ENCODE measurements at regions not wholly inside any gene's neighbourhood (a gene's known extent, or its start where the extent isn't known, plus 50 kb on each side); places are given as distances from the start of the nearest gene placed in this dataset.
"Not testable (repeated sequence)": the region's sequence is repeated elsewhere in the genome, so short reads cannot be mapped to it uniquely, and the experiment has no call there.

DNA sequence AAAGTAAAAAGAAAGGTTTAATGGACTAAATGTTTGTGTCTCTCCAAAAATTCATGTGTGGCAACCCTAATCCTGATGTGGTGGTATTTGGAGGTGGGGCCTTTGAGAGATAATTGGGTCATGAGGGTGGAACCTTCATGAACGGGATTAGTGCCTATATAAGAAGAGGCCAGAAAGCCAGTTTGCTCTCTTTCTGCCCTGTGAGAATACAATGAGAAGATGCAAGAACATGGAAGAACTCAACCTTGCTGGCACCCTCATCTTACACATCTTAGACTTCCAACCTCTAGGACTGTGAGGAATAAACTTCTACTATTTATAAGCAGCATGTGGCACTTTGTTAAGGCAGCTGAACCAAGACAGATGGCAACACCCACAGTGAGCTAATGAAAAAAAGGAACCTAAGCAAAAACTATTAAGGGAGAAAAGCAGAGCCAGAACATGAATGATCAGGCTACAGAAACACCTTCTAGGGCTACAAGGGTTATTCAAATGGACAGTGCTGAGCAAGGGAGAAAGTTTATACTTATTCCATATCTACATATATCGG is 159.5 kb downstream of the PLK2 start:
- no peak for DNase-seq (ENCODE audit: low spot score)

DNA sequence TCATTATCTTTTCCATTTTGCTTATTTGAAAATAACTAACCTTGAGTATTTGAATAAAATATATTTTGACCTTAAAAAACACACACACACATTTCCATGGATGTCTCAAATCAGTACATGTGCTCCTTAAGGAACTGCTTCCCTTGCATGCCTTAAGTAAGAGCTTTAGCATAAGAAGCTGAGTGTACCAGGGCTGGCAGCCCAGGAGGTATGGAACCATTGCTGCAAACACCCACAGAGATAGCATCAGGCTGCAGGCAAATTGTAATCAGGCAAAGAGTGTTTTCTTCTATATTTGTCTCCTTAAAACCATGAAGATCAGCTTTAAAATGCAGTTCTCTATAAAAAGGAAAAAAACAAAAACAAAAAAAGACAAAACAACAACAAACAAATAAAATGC is 160.6 kb downstream of the PLK2 start:
- DNase-seq (ENCODE audit: low spot score), result no peak

DNA sequence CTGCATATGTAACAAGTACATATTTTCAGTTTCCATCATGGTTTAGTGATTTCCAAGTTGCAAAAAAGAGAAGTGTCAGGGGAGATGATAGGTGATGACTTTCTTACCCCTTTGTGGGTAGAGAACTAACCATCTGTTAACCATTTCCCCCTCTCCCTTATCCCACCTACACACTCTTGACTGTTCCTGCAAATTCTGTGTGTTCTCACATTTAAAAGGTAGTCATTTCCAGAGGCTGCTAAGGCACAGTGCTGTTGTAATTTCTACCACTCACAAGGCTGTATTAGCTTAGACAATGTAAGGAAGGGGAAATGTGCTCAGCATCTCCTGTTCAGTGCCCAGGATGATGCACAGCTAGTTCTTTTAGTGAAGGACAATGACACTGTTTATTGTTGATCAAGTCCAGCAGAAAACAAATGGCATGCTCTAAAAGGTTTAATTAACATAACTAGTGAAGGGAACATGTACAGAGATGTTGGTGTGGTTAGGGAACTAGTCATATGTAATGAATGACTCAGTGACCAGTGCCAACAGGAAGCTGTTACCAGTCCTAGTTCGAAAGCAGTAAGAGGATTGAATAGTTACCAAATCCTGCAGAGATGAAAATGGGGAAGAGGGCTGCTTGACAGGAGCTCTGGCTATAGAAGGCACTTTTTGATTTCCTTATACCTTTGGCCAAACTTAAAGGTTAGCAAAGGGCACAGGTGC is 165.1 kb downstream of the PLK2 start:
- DNase-seq (ENCODE audit: low spot score), result no peak

DNA sequence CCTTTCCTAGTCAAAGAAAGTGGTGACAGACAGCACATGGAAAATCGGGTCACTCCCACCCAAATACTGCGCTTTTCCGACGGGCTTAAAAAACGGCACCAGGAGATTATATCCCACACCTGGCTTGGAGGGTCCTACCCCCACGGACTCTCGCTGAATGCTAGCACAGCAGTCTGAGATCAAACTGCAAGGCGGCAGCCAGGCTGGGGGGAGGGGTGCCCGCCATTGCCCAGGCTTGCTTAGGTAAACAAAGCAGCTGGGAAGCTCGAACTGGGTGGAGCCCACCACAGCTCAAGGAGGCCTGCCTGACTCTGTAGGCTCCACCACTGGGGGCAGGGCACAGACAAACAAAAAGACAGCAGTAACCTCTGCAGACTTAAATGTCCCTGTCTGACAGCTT is 171.6 kb downstream of the PLK2 start:
- not testable (repeated sequence) for DNase-seq (ENCODE audit: low spot score)

DNA sequence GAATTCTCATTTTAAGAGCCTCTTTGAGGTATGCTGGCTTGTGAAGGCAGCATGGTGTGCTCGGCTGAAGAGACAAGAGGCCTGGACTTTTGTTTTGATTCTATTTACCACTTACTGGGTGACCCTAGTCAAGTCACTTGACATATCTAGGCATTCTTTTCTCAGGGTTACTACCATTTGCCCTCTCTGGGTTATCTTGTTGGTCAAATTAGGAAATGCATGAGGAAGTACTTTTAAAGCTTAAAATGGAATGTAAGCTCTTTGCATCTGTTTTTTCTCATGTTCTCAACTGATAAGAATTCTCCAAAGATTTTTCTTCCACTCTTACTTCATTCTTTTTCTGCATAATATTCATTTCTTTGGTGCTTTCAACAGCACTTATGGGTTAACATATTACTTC is 173.1 kb downstream of the PLK2 start:
- DNase-seq (ENCODE audit: low spot score), result no peak

DNA sequence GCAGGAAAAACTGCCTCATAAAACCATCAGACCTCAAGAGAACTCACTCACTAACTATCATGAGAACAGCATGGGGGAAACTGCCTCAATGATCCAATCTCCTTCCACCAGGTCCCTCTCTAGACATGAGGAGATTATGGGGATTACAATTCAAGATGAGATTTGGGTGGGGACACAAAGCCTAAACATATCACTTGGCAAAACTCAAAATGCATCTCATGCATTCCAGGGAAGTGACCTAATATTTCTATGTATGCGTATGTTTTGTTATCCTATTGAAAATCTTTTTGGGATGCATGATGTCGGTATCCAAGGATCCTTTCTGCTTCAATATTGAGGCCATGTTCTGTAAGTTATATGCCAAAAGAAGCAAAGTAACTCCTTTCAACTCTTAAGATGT is 174.0 kb downstream of the PLK2 start:
- no peak for DNase-seq (ENCODE audit: low spot score)

DNA sequence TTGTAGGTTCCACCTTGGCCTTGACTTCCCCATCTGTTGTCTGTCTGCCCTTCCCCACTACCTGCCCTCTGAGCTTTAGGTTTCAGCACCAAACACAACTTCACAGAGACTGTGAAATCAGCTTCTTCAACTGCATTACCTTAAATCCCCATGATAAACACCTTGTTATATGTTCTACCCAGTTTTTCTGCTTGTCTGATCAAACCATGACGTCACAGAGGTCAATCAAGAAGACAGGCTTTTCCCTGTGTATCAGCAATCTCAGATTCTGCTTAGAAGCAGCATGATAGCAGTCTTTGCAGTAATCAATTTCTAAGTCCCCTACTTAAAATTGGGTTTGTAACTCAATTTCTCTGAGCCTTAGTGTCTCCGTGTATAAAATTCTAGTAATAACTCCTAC is 175.0 kb downstream of the PLK2 start:
- DNase-seq (ENCODE audit: low spot score), result no peak

DNA sequence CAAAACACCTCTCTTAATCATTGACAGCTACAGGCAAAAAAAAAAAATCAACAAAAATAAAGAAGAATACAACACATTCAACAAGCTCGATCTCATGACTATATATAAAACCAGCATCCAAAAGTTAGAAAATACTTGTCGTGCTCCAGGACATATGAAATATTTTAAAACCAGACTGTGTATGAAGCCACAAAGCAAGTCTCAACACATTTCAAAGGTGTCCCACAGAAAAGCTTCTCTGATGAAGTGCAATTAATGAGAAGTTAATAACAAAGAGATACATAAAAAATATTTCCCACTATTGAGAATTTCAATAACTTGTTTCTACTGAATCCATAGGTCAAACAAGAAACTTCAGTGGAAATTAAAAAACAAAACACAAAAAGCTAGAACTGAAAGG is 178.7 kb downstream of the PLK2 start:
- no peak for DNase-seq (ENCODE audit: low spot score)

DNA sequence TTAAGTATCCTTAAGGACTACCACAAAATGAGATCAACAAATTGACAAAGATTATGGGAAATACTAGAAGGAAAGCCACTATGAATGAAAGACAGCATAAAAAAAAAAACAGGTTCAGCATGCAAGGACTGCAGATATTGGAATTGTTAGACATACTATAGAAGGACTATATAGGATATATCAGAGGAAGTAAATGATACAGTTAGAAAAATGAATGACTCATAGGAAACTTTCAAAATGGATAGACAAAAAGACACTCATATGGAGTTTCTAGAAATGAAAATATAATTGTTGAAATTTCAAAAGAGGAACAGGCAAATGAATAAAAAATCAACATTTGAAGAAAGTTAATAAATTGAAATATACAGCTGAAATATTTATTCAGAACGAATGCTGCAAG is 180.6 kb downstream of the PLK2 start:
- no peak for DNase-seq (ENCODE audit: low spot score)

DNA sequence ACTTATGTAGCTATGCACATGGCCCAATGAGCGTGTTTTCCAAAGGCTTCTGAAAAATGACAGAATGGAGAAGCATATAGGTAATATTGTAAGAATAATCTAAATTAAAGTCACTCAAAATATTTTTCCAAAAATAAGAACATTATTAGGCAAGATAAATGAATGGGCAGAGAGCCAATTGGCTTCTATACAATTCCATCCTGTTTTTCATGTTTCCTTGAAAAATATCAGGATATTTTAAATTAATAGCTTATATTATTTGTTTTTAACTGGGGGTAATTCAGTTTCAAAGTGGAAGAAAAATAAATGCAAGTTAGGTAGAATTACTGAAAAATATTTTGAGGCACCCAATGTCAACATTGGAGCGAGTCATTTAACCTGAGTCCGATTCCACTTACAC is 183.5 kb downstream of the PLK2 start:
- DNase-seq (ENCODE audit: low spot score), result no peak

DNA sequence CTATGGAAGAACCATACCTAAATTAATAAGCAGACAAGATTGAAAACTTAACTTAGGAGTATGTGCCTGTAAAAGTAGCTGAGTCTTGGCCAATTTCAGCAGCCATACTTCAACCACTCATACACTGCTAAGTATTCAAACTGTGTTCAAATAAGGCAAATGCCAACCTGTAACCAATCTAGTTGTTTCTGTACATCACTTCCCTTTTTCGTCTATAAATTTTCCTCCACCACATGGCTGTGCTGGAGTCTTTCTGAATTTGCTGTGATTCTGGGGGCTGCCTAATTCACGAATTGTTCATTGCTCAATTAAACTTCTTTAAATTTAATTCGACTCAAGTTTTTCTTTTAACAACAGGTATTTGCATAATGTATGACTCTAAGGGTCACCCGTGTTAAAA is 184.4 kb downstream of the PLK2 start:
- no peak for DNase-seq (ENCODE audit: low spot score)

DNA sequence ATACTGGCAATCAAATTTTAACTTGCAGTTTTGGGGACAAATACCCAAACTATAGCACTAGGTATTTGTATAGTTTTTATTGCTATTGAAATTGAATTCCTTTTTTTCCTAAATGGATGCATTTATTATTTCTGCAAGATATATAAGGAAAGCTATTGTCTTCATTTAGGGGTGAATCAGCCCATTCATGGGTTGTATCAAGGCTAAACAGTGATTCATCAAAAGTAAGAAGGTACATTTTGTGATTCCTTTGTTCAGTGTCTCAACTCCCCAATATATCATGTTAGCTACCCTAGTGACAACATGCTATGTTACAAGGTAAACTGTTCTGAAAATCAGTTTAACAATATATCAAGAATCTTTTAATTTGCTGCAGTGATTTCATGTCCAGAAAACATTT is 185.7 kb downstream of the PLK2 start:
- DNase-seq (ENCODE audit: low spot score), result no peak

DNA sequence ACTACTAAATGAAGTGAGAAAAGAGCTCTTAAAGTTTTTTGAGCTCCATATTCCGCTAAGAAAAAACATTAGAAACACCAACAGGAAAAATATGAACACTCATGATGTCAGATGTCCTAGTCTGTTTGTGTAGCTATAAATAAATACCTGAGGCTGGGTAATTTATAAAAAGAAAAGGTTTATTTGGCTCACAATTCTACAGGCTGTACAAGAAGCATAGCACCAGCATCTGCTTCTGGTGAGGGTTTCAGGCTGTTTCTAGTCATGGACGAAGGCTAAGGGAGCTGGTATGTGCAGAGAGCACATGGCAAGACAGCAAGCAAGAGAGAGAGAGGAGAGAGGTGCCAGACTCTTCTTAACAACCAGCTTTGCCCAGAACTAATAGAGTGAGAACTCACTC is 186.2 kb downstream of the PLK2 start:
- DNase-seq (ENCODE audit: low spot score), result no peak

DNA sequence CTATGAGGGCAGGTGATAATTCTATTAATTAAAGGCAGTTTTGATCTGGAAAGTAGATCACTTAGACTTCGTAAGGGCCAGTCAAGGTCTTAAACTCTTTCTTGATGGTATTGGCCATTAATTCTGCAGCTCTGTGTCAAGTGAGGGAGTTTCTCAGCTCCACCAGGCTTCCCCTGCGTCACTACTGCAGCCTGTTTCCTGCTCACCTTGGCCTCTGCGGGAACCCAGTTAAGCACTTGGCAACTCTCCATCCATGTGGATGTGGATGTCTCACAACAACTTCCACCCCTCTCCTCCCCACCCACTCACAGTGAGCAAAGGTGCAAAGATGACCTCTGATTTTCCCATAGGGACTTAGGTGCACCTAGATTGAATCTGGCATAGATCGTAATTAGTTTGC is 191.6 kb downstream of the PLK2 start:
- DNase-seq (ENCODE audit: low spot score), result no peak

DNA sequence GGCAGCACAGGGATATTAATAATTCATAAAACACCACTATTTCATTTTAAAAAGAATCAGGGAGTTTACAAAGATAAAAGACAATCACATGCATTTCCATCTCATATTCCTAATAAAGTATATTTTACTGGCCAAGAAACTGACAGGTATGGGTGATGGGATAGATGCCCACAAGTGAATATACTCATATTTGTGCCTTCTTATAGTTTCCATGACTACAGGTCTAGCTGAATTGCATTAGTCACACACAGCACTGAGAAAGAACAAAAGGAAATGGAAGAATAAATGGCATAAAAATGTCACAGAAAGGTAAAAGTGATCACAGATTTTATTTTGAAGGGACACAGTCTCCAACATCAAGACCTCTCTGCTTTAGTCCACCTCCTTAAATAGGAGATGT is 193.5 kb downstream of the PLK2 start:
- DNase-seq (ENCODE audit: low spot score), result no peak

DNA sequence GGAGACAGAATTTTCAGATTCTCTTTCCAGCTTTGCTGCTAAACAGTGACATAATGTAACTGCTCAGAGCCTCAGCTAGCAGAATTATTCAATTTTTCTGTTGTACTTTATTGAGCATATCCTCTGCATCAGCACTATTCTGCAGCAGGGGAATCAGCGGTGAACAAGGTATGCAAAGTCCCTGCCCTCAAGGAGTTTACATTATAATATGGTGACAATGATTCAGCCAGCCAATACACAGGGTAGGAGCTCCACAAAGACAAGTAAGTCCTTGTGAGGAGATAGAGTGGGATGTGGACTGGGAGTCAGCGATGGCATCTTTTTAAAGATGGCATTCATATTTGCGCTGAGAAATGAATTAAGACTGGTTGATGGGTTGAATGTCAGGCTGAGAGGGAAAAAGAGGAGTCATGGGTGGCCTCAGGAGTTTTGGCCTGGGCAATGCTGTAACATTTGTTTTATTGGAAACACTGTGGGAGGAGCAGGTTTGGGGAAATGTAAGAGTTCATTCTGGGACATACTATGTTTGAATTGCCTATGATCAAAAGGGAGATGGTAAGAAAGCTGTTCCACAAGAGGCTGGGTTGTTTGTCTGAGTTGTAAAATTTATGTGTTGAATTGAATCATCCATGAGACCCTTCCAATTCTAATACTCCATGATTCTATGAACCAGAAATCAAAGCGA is 194.5 kb downstream of the PLK2 start:
- no peak for DNase-seq (ENCODE audit: low spot score)

DNA sequence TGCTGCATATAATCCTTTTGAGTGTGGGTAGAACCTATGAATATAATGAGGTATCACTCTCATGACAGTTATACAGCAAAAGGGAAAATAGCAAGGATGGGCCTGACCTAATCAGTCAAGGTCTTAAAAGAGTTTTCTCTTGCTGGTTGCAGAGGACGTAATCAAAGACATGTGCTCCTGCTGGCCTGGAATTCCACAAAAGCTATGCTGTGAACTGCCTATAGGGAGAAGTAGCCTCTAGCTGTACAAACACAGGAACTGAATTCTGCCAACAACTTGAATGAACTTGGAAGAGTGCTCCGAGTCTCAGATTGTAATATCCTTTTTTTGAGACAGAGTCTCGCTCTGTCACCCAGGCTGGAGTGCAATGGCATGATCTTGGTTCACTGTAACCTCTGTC is 195.6 kb downstream of the PLK2 start:
- DNase-seq (ENCODE audit: low spot score), result no peak

DNA sequence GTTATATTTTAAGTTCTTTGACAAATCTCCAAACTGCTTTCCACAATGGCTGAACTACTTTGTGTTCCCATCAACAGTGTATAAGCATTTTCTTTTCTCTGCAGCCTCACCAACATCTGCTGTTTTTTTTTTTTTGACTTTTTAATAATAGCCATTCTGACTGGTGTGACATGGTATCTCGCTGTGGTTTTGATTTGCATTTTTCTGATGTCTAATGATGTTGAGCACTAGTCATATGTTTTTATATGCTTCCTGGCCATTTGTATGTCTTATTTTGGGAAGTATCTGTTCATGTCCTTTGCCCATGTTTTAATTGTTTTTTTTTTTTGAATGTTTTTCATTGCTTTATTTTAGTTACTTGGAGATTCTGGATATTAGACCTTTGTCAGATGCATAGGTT is 196.6 kb downstream of the PLK2 start:
- no peak for DNase-seq (ENCODE audit: low spot score)

DNA sequence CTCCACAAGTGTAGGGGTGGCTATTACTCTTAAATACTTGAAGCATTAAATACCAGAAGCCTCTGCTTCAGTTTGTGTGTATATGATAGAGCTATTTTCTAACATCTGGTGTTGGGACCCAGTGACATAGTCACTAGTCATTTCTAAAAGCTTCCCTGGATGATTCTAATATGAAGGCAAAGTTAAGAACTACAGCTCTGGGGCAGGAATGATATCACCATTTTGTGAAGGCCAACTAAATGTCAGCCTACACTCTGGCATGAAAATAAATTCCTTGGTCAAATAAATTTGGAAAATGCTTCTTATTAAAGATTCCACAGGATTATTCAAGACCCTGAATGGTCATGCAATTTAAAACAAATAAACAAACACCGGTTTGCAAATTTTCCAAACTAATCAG is 197.7 kb downstream of the PLK2 start:
- no peak for DNase-seq (ENCODE audit: low spot score)

DNA sequence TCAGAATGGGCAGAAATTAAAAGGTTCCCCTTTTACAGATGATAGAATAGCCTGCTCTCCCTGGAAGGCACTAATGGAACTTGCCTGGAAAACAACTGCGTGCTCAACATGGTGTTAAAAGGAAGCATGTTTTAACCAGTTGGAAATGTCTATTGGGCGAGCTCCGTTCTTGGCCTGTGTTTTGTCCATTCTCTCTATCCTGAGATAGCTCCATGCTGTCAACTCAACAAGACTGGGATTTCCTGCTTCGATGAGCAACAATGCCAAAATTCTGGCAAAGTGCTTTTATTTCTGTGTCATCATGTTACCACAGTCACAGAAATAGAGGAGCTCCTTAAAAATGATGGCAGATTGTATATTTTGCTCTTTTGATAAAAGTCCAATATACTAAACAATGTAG is 198.3 kb downstream of the PLK2 start:
- peak; percentile 4 for DNase-seq (ENCODE audit: low spot score)

DNA sequence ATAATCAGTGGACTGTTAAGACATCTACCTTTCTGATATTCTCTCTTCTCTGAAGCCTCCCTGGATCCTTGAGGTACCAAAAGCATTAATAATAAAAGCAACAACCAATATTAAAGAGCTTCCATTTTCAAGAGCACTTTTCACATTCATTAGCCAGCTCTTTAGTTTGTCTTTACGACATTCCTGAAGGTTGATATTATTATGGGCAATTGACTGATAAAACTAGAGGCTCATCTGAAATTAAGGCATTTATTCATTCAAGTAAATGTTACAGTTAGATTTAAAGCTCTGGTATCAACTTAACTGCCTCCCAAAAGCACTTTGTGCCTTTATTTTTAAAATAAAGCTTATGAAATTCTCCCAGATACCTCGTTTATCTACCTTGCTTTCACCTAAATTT is 199.6 kb downstream of the PLK2 start:
- DNase-seq (ENCODE audit: low spot score), result no peak

DNA sequence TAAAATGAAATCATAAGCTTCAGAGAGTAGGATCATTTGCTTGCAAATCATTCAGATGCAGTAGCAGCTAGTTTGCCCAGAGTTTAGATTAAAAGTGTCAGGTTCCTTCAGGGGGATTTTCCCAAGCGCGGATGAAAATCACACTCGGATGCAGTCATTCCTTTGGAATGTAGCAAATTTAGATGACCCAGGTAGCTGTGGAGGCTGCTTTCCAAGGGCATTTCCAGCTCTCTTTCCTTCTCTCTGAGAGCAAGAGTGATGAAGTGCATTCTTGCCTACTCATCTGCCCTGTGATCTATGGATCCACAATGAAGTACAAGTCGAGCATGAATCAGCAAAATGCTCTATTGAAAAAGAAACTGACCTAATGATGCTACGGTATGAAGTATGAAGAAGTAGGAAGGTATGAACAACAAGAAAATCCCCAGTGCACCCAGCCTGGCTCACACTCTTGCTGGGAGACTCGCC is 200.2 kb downstream of the PLK2 start:
- no peak for DNase-seq (ENCODE audit: low spot score)

DNA sequence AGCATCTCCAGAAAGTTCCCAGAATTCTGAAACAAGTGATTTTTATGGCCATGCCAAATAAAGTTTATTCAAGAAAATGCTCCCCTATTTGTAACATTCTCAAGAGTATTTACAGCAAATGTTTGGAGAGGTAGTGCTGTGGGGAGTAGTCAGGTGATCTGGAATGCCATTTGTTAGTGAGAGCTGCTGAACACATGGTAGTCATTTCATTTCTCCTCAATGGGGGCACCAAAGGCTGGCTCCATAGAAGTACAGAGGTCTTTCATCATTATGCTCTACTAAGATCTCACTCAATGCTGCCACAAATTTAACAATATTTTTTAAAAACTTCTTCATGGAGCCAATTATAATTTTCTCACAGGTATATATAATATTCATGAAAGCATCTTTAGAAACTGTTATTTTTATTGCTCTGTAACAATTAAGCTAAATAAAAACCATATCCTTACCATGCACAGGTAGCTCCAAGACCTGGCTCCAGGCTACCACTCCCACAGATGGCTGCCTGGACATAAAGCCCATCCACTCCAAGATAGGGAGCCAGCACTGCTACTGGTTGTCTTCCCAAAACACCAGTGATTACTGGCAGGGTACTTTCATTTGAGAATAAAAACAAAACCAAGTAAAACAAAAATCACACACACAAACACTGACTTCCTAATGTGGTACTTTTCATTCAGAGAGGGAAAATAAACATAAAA is 200.8 kb downstream of the PLK2 start:
- DNase-seq (ENCODE audit: low spot score), result no peak

Data from cerebellar cortex (tissue), 1 donor.